Osteoblast (primary cell): ENCODE measurements at regions not wholly inside any gene's neighbourhood (a gene's known extent, or its start where the extent isn't known, plus 50 kb on each side); places are given as distances from the start of the nearest gene placed in this dataset.

Source experiments
- DNase-seq: peaks from one replicate; pipeline ENCODE4 v3.0.0; 2011; ENCODE audit warnings: low spot score, mixed read lengths; ENCODE audit not compliant: insufficient read length; ENCODE audit errors: missing footprints
- H2AFZ ChIP-seq: 2 replicates; pipeline ENCODE4 v1.6.0; 2011; ENCODE audit warnings: mild to moderate bottlenecking, low read length
- H3K27ac ChIP-seq: 2 replicates; pipeline ENCODE4 v1.5.1; 2011; ENCODE audit warnings: mild to moderate bottlenecking, low read depth, low read length, moderate library complexity
- H3K27me3 ChIP-seq: 2 replicates; pipeline ENCODE4 v1.6.0; 2012; ENCODE audit warnings: mild to moderate bottlenecking, control low read depth, inconsistent platforms, low read length, moderate library complexity; ENCODE audit not compliant: insufficient read depth
- H3K36me3 ChIP-seq: 2 replicates; pipeline ENCODE4 v1.5.1; 2011; ENCODE audit warnings: mild to moderate bottlenecking, low read length, control low read depth, moderate library complexity; ENCODE audit not compliant: insufficient read depth
- H3K4me1 ChIP-seq: 2 replicates; pipeline ENCODE4 v1.5.1; 2011; ENCODE audit warnings: mild to moderate bottlenecking, low read length, control low read depth, moderate library complexity; ENCODE audit not compliant: insufficient read depth
- H3K4me2 ChIP-seq: 2 replicates; pipeline ENCODE4 v1.6.0; 2011; ENCODE audit warnings: mild to moderate bottlenecking, low read length; ENCODE audit not compliant: insufficient read depth
- H3K4me3 ChIP-seq: fragments of 200-600 bp; sonication (generic); 3 replicates; pipeline ENCODE4 v1.5.1; 2012; ENCODE audit warnings: mild to moderate bottlenecking, low read length, inconsistent platforms; ENCODE audit not compliant: insufficient read depth
- H3K79me2 ChIP-seq: 2 replicates; pipeline ENCODE4 v1.6.0; 2012; ENCODE audit warnings: mild to moderate bottlenecking, low read length, control low read depth, inconsistent platforms; ENCODE audit not compliant: insufficient read depth
- H3K9me3 ChIP-seq: 2 replicates; pipeline ENCODE4 v1.5.1; 2011; ENCODE audit warnings: low read depth, low read length, control low read depth
- H4K20me1 ChIP-seq: 2 replicates; pipeline ENCODE4 v1.6.0; 2012; ENCODE audit warnings: mild to moderate bottlenecking, low read length, control low read depth; ENCODE audit not compliant: insufficient read depth
- TF ChIP-seq, protein P1 (sequence below): IDR thresholded peaks from 2 replicates; pipeline ENCODE4 v1.5.1; 2011; ENCODE audit warnings: mild to moderate bottlenecking, low read depth, low read length, moderate library complexity; ENCODE audit errors: extremely low read depth

DNA sequence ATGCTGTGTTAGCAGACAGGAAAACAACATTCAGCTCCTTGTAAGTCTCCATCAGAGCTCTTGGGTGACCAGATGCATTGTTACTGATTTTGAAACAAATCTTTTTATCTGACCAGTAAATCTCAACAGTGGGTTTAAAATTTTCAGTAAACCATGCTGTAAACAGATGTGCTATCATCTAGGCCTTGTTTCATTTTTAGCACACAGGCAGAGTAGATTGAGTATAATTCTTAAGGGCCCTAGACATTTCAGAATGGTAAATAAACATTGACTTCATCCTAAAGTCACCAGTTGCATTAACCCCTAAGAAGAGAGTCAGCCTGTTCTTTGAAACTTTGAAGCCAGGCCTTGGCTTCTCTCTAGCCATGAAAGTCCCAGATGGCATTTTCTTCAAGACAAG is 237.2 kb upstream of the BMP2 start:
- Histone ChIP-seq H2AFZ (no peak overlapping the region), H3K4me1 (peaks cover 13% of the 10 kb centered on the region), H3K36me3 (no peaks in the 10 kb centered on the region), H3K27me3 (peaks cover 28% of the 10 kb centered on the region), H3K79me2 (no peaks in the 10 kb centered on the region), H3K27ac (no peak overlapping the region), H3K9me3 (peaks cover 4% of the 10 kb centered on the region), H3K4me2 (no peak overlapping the region), H4K20me1 (peaks cover 4% of the 10 kb centered on the region), H3K4me3 (no peak overlapping the region)
- no peak for DNase-seq
- TF ChIP-seq, protein P1, sequence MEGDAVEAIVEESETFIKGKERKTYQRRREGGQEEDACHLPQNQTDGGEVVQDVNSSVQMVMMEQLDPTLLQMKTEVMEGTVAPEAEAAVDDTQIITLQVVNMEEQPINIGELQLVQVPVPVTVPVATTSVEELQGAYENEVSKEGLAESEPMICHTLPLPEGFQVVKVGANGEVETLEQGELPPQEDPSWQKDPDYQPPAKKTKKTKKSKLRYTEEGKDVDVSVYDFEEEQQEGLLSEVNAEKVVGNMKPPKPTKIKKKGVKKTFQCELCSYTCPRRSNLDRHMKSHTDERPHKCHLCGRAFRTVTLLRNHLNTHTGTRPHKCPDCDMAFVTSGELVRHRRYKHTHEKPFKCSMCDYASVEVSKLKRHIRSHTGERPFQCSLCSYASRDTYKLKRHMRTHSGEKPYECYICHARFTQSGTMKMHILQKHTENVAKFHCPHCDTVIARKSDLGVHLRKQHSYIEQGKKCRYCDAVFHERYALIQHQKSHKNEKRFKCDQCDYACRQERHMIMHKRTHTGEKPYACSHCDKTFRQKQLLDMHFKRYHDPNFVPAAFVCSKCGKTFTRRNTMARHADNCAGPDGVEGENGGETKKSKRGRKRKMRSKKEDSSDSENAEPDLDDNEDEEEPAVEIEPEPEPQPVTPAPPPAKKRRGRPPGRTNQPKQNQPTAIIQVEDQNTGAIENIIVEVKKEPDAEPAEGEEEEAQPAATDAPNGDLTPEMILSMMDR = no peak

DNA sequence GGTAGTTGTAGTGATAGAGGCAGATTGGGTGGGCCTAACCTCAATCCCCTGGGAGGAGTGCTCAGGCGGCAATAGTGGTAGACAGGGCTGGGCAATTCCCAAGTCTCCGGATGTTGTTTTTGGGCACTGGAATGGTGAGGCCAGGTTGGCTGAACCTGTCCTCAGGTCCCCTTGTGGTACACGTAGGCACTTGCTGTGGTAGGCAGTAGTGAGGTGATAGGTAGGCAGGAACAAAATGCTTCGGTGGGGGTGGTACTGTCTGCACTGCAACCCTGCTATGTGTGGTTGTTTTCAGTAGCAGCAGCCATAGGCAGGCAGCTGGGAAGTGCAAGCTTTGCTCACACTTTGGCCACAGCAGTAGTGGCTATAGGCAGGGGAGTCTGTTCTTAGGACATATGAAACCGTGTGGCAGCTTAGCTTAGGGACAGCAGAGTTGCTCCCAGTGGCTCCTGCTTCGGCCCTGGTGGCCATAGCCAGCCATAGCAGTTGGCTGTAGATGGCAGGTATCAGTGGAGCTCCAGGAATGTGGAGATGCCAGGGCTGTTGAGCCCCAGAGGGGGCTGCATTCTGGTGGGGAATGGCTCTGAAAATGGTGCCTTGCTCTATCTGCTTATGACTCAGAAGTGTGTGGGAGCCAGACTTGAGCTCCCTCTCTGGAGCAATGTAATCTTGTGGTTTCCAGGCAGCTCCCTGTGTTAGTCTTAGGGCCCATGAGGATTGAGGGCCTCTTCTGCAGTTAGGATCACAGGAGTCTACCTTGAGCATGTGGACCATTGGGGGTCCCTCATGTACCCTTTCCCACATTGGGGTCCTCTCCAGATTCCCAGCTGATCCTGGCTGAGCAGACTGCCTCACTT is 241.8 kb upstream of the BMP2 start:
- no peak overlapping the region for H2AFZ ChIP-seq
- DNase-seq = peak; percentile 11

DNA sequence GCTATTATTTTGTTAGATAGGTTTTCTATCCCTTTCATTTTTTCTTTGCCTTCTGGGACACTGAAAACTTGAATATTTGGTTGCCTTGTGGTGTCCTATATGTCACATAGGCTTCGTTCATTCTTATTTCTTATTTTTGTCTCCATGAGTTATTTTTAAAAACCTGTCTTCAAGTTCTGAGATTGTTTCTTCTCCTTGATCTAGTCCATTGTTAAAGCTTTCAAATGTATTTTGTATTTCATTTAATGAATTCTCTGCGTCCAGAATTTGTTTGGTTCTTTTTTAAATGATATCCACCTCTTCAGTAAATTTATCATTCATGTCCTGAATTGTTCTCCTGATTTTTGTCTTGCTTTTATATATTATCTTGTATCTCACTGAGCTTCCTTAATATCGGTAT is 243.2 kb upstream of the BMP2 start:
- TF ChIP-seq, protein P1 = no peak
- Histone ChIP-seq H3K4me2 (no peak overlapping the region), H2AFZ (no peak overlapping the region), H3K4me3 (no peak overlapping the region), H3K36me3 (no peaks in the 10 kb centered on the region), H3K27me3 (peaks cover 3% of the 10 kb centered on the region), H4K20me1 (no peaks in the 10 kb centered on the region), H3K79me2 (no peaks in the 10 kb centered on the region), H3K9me3 (peaks cover 21% of the 10 kb centered on the region), H3K4me1 (no peaks in the 10 kb centered on the region), H3K27ac (no peak overlapping the region)
- no peak for DNase-seq

More for the DNA sequence above, 241.8 kb upstream of the BMP2 start:
- Histone ChIP-seq H3K4me1 (no peaks in the 10 kb centered on the region), H4K20me1 (no peaks in the 10 kb centered on the region), H3K36me3 (no peaks in the 10 kb centered on the region), H3K4me3 (no peak overlapping the region), H3K79me2 (no peaks in the 10 kb centered on the region), H3K27ac (no peak overlapping the region), H3K4me2 (no peak overlapping the region), H3K9me3 (peaks cover 21% of the 10 kb centered on the region), H3K27me3 (no peaks in the 10 kb centered on the region)
- TF ChIP-seq, protein P1 = no peak

DNA sequence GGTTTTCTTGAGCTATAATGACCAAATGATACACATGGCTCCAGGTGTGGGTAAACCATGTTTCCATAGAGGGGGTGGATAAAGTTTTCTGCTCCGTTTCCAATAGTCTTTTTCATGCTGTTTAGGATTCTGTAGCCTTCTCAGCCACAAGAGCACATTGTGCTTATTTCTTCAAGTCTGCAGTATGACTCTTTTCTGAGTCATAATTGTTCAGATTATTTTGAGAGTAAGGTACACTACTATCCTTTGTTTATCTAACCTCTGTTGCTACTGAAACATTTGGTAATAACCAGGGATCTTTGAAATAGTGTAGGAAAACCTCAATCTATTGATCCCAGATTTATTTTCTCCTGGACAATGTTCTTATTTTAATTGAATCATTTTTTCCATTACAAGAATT is 247.9 kb upstream of the BMP2 start:
- Histone ChIP-seq H3K79me2 (no peaks in the 10 kb centered on the region), H3K4me1 (no peaks in the 10 kb centered on the region), H2AFZ (no peak overlapping the region), H3K4me2 (no peak overlapping the region), H3K36me3 (no peaks in the 10 kb centered on the region), H3K4me3 (no peak overlapping the region), H3K9me3 (peaks cover 11% of the 10 kb centered on the region), H4K20me1 (no peaks in the 10 kb centered on the region), H3K27me3 (peaks cover 14% of the 10 kb centered on the region), H3K27ac (no peak overlapping the region)
- DNase-seq = no peak
- TF ChIP-seq, protein P1 = no peak
